ENCODE measurements at regions not wholly inside any gene's neighbourhood (a gene's known extent, or its start where the extent isn't known, plus 50 kb on each side); places are given as distances from the start of the nearest gene placed in this dataset.

- TF ChIP-seq POLR2A (IDR thresholded peaks at IDR 0.05), result no peak
- TF ChIP-seq, protein P1, sequence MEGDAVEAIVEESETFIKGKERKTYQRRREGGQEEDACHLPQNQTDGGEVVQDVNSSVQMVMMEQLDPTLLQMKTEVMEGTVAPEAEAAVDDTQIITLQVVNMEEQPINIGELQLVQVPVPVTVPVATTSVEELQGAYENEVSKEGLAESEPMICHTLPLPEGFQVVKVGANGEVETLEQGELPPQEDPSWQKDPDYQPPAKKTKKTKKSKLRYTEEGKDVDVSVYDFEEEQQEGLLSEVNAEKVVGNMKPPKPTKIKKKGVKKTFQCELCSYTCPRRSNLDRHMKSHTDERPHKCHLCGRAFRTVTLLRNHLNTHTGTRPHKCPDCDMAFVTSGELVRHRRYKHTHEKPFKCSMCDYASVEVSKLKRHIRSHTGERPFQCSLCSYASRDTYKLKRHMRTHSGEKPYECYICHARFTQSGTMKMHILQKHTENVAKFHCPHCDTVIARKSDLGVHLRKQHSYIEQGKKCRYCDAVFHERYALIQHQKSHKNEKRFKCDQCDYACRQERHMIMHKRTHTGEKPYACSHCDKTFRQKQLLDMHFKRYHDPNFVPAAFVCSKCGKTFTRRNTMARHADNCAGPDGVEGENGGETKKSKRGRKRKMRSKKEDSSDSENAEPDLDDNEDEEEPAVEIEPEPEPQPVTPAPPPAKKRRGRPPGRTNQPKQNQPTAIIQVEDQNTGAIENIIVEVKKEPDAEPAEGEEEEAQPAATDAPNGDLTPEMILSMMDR (IDR thresholded peaks at IDR 0.05), result no peak
- DNase-seq (no peak), ATAC-seq (no peak)
- H3K27ac ChIP-seq, result no peak overlapping the region
- H3K4me1 ChIP-seq, result no peaks in the 10 kb centered on the region
- no peaks in the 10 kb centered on the region for H3K9me3 ChIP-seq
- intact Hi-C loops (cut with DNase I), result no loop called here
- H3K36me3 ChIP-seq (replicated peaks in 1 of 2; ENCODE audit: insufficient read depth in 1 of 2, low read depth in 2 of 2), result no peaks in the 10 kb centered on the region
- H3K27me3 ChIP-seq, result no peaks in the 10 kb centered on the region
- no peak overlapping the region for H3K4me3 ChIP-seq
These were observed 456.6 kb upstream of the GOT2 start for GRCh38 chr16:59190731-59191130.

GRCh38 chr16:59188029-59188428 is 453.9 kb upstream of the GOT2 start:
- H3K4me3 ChIP-seq, result no peak overlapping the region
- no peaks in the 10 kb centered on the region for H3K27me3 ChIP-seq
- ATAC-seq, result no peak
- H3K4me1 ChIP-seq, result no peaks in the 10 kb centered on the region
- H3K36me3 ChIP-seq (replicated peaks in 1 of 2; ENCODE audit: insufficient read depth in 1 of 2, low read depth in 2 of 2), result no peaks in the 10 kb centered on the region
- no peak for DNase-seq
- intact Hi-C loops (cut with DNase I), result no loop called here
- TF ChIP-seq POLR2A (IDR thresholded peaks at IDR 0.05), result no peak
- TF ChIP-seq, protein P1 (IDR thresholded peaks at IDR 0.05), result no peak
- H3K27ac ChIP-seq, result no peak overlapping the region
- 34 to 46% methylated on average over 3 of the region's 3 CpGs for WGBS, 2 donors
- no peaks in the 10 kb centered on the region for H3K9me3 ChIP-seq

GRCh38 chr16:59181821-59182420 is 447.8 kb upstream of the GOT2 start:
- Histone ChIP-seq H3K4me3 (no peak overlapping the region), H3K4me1 (no peaks in the 10 kb centered on the region), H3K27ac (no peak overlapping the region), H3K27me3 (no peaks in the 10 kb centered on the region), H3K9me3 (no peaks in the 10 kb centered on the region), H3K36me3 (replicated peaks in 1 of 2; ENCODE audit: insufficient read depth in 1 of 2, low read depth in 2 of 2) (no peaks in the 10 kb centered on the region)
- ATAC-seq (no peak), DNase-seq (no peak)
- 75 to 79% methylated on average over 1 to 9 of the region's 9 CpGs for WGBS, 2 donors
- TF ChIP-seq POLR2A (IDR thresholded peaks at IDR 0.05), result no peak
- TF ChIP-seq, protein P1 (IDR thresholded peaks at IDR 0.05), result no peak
- intact Hi-C loops (cut with DNase I), result no loop called here

DNA sequence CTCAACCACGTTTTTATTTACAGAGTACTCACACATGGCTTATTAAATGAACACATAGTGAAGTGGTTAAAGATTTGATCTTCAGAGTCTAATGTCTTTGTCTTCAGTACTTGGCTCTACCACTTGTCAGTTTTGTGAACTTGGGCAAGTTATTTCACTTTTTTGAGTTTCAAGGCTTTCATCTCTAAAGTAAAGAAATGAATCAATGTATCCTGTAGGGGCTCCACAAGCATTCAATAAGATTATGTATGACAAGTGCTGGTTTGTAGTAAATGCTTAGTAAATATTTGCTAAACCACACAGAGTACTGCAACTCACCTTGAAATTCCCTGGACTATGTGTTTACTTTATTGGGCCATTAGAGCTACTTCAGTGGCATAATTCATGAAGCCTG is 446.0 kb upstream of the GOT2 start:
- H3K27me3 ChIP-seq, result no peaks in the 10 kb centered on the region
- H3K4me3 ChIP-seq, result no peak overlapping the region
- intact Hi-C loops (cut with DNase I), result no loop called here
- DNase-seq (no peak), ATAC-seq (no peak)
- no peaks in the 10 kb centered on the region for H3K9me3 ChIP-seq
- no peaks in the 10 kb centered on the region for H3K36me3 ChIP-seq (replicated peaks in 1 of 2; ENCODE audit: insufficient read depth in 1 of 2, low read depth in 2 of 2)
- WGBS, 2 donors, result 7 to 15% methylated on average over 1 of the region's 1 CpG
- H3K27ac ChIP-seq, result no peak overlapping the region
- no peaks in the 10 kb centered on the region for H3K4me1 ChIP-seq
- TF ChIP-seq POLR2A (IDR thresholded peaks at IDR 0.05), result no peak
- TF ChIP-seq, protein P1 (IDR thresholded peaks at IDR 0.05), result no peak

- H3K27me3 ChIP-seq, result no peaks in the 10 kb centered on the region
- no peaks in the 10 kb centered on the region for H3K9me3 ChIP-seq
- no peaks in the 10 kb centered on the region for H3K4me1 ChIP-seq
- no peaks in the 10 kb centered on the region for H3K36me3 ChIP-seq (replicated peaks in 1 of 2; ENCODE audit: insufficient read depth in 1 of 2, low read depth in 2 of 2)
- no peak for TF ChIP-seq POLR2A (IDR thresholded peaks at IDR 0.05)
- TF ChIP-seq, protein P1 (IDR thresholded peaks at IDR 0.05), result no peak
- intact Hi-C loops (cut with DNase I), result no loop called here
- no peak for ATAC-seq
- WGBS, 2 donors, result 37 to 56% methylated on average over 3 of the region's 3 CpGs
- no peak overlapping the region for H3K4me3 ChIP-seq
- no peak for DNase-seq
- H3K27ac ChIP-seq, result no peak overlapping the region
These were observed 445.4 kb upstream of the GOT2 start for GRCh38 chr16:59179446-59180082.
